GM12874 (cell line): ENCODE measurements at regions not wholly inside any gene's neighbourhood (a gene's known extent, or its start where the extent isn't known, plus 50 kb on each side); places are given as distances from the start of the nearest gene placed in this dataset.

Experiments
- CTCF ChIP-seq: IDR thresholded peaks from 2 replicates; pipeline ENCODE4 v1.5.1; 2011; ENCODE audit warnings: low read depth, mild to moderate bottlenecking, control low read depth, low read length, moderate library complexity; ENCODE audit not compliant: insufficient read depth

GRCh38 chr9:24912767-24913166, 367.1 kb upstream of the IZUMO3 start:
- no peak for TF ChIP-seq CTCF

GRCh38 chr9:24901319-24901718, 355.6 kb upstream of the IZUMO3 start:
- no peak for TF ChIP-seq CTCF

- no peak for TF ChIP-seq CTCF
Observed at GRCh38 chr9:24900179-24900578, 354.5 kb upstream of the IZUMO3 start.

GRCh38 chr9:24899463-24899862, 353.8 kb upstream of the IZUMO3 start:
- TF ChIP-seq CTCF: no peak

GRCh38 chr9:24897826-24898225, 352.1 kb upstream of the IZUMO3 start:
- TF ChIP-seq CTCF: no peak

GRCh38 chr9:24881361-24881760, 335.7 kb upstream of the IZUMO3 start:
- TF ChIP-seq CTCF: no peak

GRCh38 chr9:24879591-24879990, 333.9 kb upstream of the IZUMO3 start:
- TF ChIP-seq CTCF: no peak
